ENCODE measurements at regions not wholly inside any gene's neighbourhood (a gene's known extent, or its start where the extent isn't known, plus 50 kb on each side); places are given as distances from the start of the nearest gene placed in this dataset.
A peak's percentile ranks its signal among the peaks of the same experiment; 100 is the strongest.
"Not testable (repeated sequence)": the region's sequence is repeated elsewhere in the genome, so short reads cannot be mapped to it uniquely, and the experiment has no call there.

DNA sequence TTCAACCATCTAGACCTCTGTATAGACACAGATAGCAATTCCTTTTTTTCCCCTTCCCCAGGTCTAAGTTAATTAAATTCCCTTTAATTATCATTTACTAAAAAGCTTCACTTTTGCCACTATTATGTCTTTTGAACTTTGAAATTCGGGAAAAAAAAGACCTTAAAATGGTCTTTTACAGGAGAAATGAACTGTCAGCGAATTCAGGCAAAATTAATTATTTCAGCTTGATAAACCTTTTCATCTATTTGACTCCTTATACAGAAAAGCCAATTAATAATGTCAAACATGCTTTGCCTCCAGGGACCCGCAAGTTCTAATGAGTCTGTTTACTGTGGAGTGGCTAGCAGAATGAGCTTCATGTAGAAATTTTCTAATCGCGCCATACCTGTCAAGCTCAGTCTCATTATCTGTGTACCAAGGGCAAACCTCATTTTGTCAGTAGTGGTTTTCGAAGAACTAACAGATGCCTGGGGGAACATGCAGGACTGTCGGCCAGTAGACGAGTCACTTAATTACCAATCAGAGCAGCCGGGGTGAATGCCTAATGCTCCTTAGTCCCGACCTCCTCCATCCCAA, 287.7 kb downstream of the INSIG2 start:
- Histone ChIP-seq H3K36me3 (ENCODE audit: control insufficient read depth, insufficient read depth, low read length) (no peaks in the 10 kb centered on the region), H3K4me3 (ENCODE audit: low read depth, low read length) (no peak overlapping the region), H3K27ac (no peak overlapping the region), H2AFZ (no peak overlapping the region), H3K9me3 (ENCODE audit: control insufficient read depth, low read length) (no peaks in the 10 kb centered on the region), H3K79me2 (no peaks in the 10 kb centered on the region), H3K4me2 (ENCODE audit: low read length) (no peak overlapping the region), H3K4me1 (no peaks in the 10 kb centered on the region), H3K9ac (no peak overlapping the region), H3K27me3 (ENCODE audit: control insufficient read depth, insufficient read depth, low read length) (no peaks in the 10 kb centered on the region)
- TF ChIP-seq, protein P1, sequence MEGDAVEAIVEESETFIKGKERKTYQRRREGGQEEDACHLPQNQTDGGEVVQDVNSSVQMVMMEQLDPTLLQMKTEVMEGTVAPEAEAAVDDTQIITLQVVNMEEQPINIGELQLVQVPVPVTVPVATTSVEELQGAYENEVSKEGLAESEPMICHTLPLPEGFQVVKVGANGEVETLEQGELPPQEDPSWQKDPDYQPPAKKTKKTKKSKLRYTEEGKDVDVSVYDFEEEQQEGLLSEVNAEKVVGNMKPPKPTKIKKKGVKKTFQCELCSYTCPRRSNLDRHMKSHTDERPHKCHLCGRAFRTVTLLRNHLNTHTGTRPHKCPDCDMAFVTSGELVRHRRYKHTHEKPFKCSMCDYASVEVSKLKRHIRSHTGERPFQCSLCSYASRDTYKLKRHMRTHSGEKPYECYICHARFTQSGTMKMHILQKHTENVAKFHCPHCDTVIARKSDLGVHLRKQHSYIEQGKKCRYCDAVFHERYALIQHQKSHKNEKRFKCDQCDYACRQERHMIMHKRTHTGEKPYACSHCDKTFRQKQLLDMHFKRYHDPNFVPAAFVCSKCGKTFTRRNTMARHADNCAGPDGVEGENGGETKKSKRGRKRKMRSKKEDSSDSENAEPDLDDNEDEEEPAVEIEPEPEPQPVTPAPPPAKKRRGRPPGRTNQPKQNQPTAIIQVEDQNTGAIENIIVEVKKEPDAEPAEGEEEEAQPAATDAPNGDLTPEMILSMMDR (IDR thresholded peaks at IDR 0.05) = no peak

DNA sequence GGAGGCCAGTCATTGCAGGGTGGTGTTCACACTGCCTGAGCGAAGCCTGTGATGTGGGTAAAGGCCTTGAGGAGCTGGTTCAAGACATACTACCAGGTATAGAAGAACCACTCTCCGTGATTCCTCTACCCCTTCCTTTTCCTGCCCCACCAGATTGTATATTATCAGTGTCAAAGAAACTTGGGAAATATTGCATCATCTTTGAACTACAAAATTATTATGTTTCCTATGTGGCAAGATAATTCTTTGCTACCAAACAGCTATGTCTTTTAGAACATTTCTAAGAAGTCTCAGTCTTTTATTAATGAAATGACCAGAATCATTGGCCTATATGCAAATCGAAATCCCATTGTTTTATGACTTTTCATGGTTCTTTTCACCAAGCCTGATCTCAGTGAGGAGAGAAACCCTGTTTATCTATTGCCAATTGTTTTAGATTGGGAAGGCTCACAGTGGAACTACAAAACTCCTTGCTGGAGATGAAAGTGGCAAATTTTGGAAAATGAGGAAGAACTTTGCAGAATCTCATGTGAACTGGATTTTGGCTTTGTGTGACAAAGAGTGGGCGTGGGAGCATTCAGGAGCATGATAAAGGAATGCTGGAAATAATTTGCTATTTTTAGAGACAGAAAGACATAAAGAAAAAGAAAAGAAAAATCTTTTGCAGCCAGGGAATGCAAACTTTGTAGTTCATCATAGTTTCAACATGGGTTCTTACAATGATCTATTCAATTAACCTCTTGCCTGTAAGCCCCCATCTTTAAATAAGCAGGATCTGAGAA, 286.9 kb downstream of the INSIG2 start:
- H3K9ac ChIP-seq = no peak overlapping the region
- H3K4me3 ChIP-seq (ENCODE audit: low read depth, low read length) = no peak overlapping the region
- no peak overlapping the region for H2AFZ ChIP-seq
- TF ChIP-seq, protein P1 (IDR thresholded peaks at IDR 0.05) = no peak
- no peaks in the 10 kb centered on the region for H3K27me3 ChIP-seq (ENCODE audit: control insufficient read depth, insufficient read depth, low read length)
- no peaks in the 10 kb centered on the region for H3K9me3 ChIP-seq (ENCODE audit: control insufficient read depth, low read length)
- H3K4me2 ChIP-seq (ENCODE audit: low read length) = no peak overlapping the region
- H3K79me2 ChIP-seq = no peaks in the 10 kb centered on the region
- no peaks in the 10 kb centered on the region for H3K4me1 ChIP-seq
- H3K36me3 ChIP-seq (ENCODE audit: control insufficient read depth, insufficient read depth, low read length) = no peaks in the 10 kb centered on the region
- H3K27ac ChIP-seq = no peak overlapping the region

DNA sequence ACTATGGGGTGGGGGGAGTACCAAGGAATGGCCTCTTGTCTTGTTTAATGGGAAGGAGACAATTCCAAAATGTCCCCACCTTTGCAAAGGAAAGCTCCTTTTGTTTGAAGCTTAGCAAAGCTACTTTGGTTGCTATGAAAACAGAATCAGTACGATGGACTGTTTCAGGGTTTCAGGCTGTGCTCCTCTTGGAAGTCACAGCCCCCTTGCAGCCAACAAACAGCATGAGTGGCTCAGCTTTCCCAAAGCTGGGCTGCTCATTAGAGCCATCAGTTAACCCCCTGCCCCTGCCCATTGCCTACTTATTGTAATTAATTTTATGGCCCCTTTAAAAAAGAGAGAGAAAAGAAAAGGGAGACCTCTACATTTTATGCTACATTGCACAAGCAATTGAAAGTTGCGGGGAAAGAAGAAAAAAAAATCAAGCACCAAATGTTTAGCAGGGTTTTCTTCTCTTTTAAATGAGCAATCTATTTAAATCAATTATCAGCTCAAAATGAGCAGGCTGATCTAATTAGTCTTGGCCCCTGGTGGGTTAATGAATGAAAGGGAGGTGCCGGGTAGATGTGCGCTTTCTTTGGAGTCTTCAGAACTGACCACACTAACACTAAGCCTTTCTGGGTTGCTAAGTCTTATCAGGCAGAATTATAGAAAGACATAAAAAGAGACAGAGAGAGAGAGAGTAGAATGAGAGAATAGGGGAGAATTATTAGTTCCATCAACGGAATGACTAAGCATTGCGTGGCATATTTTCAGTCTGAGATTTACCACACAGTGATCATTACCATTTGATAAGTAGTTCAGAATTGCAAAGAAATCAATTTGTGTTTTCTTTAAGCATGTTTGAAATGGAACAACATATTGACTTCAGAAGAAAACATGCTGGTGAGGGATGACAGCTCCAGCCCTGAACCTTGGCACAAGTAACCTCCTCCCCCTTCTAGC, 284.9 kb downstream of the INSIG2 start:
- H3K79me2 ChIP-seq = no peaks in the 10 kb centered on the region
- H3K36me3 ChIP-seq (ENCODE audit: control insufficient read depth, insufficient read depth, low read length) = no peaks in the 10 kb centered on the region
- TF ChIP-seq, protein P1 (IDR thresholded peaks at IDR 0.05) = no peak
- no peaks in the 10 kb centered on the region for H3K27me3 ChIP-seq (ENCODE audit: control insufficient read depth, insufficient read depth, low read length)
- H3K4me2 ChIP-seq (ENCODE audit: low read length) = no peak overlapping the region
- H3K9ac ChIP-seq = no peak overlapping the region
- no peak overlapping the region for H3K4me3 ChIP-seq (ENCODE audit: low read depth, low read length)
- H3K27ac ChIP-seq = no peak overlapping the region
- no peak overlapping the region for H2AFZ ChIP-seq
- no peaks in the 10 kb centered on the region for H3K4me1 ChIP-seq
- H3K9me3 ChIP-seq (ENCODE audit: control insufficient read depth, low read length) = no peaks in the 10 kb centered on the region

DNA sequence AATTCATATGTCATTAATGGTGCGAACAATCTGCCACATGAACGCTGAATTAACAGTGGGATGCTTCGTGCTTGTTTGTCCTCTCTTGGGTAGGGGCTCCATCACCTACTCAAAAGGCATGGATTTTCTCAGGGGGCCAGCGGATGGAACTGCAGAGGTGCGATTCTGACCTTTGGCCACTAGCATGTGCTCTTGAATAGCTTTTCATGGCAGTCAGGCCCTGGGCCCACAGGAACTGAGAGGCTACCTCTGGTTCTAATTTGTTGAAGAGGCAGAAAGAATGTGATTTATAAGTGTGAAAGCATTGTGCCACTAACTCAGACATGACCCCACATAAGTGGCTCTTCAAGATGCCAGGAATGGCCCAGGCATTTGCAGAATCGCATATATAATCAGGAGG, 283.2 kb downstream of the INSIG2 start:
- Histone ChIP-seq H3K36me3 (ENCODE audit: control insufficient read depth, insufficient read depth, low read length) (no peaks in the 10 kb centered on the region), H3K27ac (no peak overlapping the region), H3K9ac (no peak overlapping the region), H3K4me2 (ENCODE audit: low read length) (no peak overlapping the region), H3K4me1 (no peaks in the 10 kb centered on the region), H3K79me2 (no peaks in the 10 kb centered on the region), H3K27me3 (ENCODE audit: control insufficient read depth, insufficient read depth, low read length) (no peaks in the 10 kb centered on the region), H3K9me3 (ENCODE audit: control insufficient read depth, low read length) (no peaks in the 10 kb centered on the region), H2AFZ (no peak overlapping the region), H3K4me3 (ENCODE audit: low read depth, low read length) (no peak overlapping the region)
- TF ChIP-seq, protein P1 (IDR thresholded peaks at IDR 0.05) = peak; percentile 28

DNA sequence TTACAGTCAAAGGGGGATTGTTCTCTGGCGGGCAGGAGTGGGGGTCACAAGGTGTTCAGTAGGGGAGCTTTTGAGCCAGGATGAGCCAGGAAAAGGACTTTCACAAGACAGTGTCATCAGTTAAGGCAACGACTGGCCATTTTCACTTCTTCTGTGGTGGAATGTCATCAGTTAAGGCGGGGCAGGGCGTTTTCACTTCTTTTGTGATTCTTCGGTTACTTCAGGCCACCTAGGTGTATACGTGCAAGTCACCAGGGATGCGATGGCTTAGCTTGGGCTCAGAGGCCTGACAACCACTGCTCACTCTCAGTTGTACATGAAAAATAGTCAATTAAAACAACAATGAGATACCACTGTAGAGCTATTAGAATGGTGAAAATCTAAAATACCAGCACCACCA, 281.2 kb downstream of the INSIG2 start:
- H3K4me1 ChIP-seq; H3K4me2 ChIP-seq (ENCODE audit: low read length); H3K27me3 ChIP-seq (ENCODE audit: control insufficient read depth, insufficient read depth, low read length); H3K4me3 ChIP-seq (ENCODE audit: low read depth, low read length); H3K36me3 ChIP-seq (ENCODE audit: control insufficient read depth, insufficient read depth, low read length); H3K27ac ChIP-seq; H3K79me2 ChIP-seq; H2AFZ ChIP-seq; H3K9me3 ChIP-seq (ENCODE audit: control insufficient read depth, low read length); H3K9ac ChIP-seq: not testable (repeated sequence)

Data from parathyroid adenoma (tissue), 2 donors.